ENCODE measurements at regions not wholly inside any gene's neighbourhood (a gene's known extent, or its start where the extent isn't known, plus 50 kb on each side); places are given as distances from the start of the nearest gene placed in this dataset.

GRCh38 chr16:51968749-51969148 lies 578.2 kb downstream of the TOX3 start:
- Mint-ChIP-seq H3K4me3 (no peak overlapping the region), H3K27ac (no peak overlapping the region), H3K36me3 (no peaks in the 10 kb centered on the region), H3K27me3 (no peaks in the 10 kb centered on the region), H3K4me1 (no peaks in the 10 kb centered on the region), H3K9me3 (ENCODE audit: low read depth) (peaks cover 2% of the 10 kb centered on the region)
- CTCF ChIA-PET: no interaction called here
- DNase-seq: no peak
- no peak for ATAC-seq

GRCh38 chr16:51967646-51968045 lies 579.3 kb downstream of the TOX3 start:
- Mint-ChIP-seq H3K27me3 (no peaks in the 10 kb centered on the region), H3K4me3 (no peak overlapping the region), H3K36me3 (no peaks in the 10 kb centered on the region), H3K9me3 (ENCODE audit: low read depth) (peaks cover 2% of the 10 kb centered on the region), H3K4me1 (no peaks in the 10 kb centered on the region), H3K27ac (no peak overlapping the region)
- DNase-seq: no peak
- CTCF ChIA-PET: no interaction called here
- no peak for ATAC-seq

- H3K27ac Mint-ChIP-seq: no peak overlapping the region
- CTCF ChIA-PET: no interaction called here
- no peaks in the 10 kb centered on the region for H3K36me3 Mint-ChIP-seq
- no peaks in the 10 kb centered on the region for H3K27me3 Mint-ChIP-seq
- no peaks in the 10 kb centered on the region for H3K9me3 Mint-ChIP-seq (ENCODE audit: low read depth)
- ATAC-seq (no peak), DNase-seq (no peak)
- H3K4me1 Mint-ChIP-seq: no peaks in the 10 kb centered on the region
- H3K4me3 Mint-ChIP-seq: no peak overlapping the region
Measured at GRCh38 chr16:51960931-51961330, 586.0 kb downstream of the TOX3 start.

- CTCF ChIA-PET: no interaction called here
- DNase-seq: no peak
- H3K27ac Mint-ChIP-seq: no peak overlapping the region
- no peak overlapping the region for H3K4me3 Mint-ChIP-seq
- no peaks in the 10 kb centered on the region for H3K4me1 Mint-ChIP-seq
- no peaks in the 10 kb centered on the region for H3K9me3 Mint-ChIP-seq (ENCODE audit: low read depth)
- ATAC-seq: no peak
- H3K27me3 Mint-ChIP-seq: no peaks in the 10 kb centered on the region
- no peaks in the 10 kb centered on the region for H3K36me3 Mint-ChIP-seq
Measured at GRCh38 chr16:51953286-51953985, 593.5 kb downstream of the TOX3 start.

GRCh38 chr16:51952500-51952899 lies 594.4 kb downstream of the TOX3 start:
- DNase-seq (no peak), ATAC-seq (no peak)
- CTCF ChIA-PET: no interaction called here
- Mint-ChIP-seq H3K36me3 (no peaks in the 10 kb centered on the region), H3K27ac (no peak overlapping the region), H3K27me3 (no peaks in the 10 kb centered on the region), H3K9me3 (ENCODE audit: low read depth) (no peaks in the 10 kb centered on the region), H3K4me3 (no peak overlapping the region), H3K4me1 (no peaks in the 10 kb centered on the region)

GRCh38 chr16:51951668-51952298 lies 595.2 kb downstream of the TOX3 start:
- CTCF ChIA-PET: no interaction called here
- no peak for ATAC-seq

GRCh38 chr16:51950118-51950780 lies 596.7 kb downstream of the TOX3 start:
- no peak overlapping the region for H3K27ac Mint-ChIP-seq

More at GRCh38 chr16:51951668-51952298, 595.2 kb downstream of the TOX3 start:
- no peak for DNase-seq
- Mint-ChIP-seq H3K27ac (no peak overlapping the region), H3K4me3 (no peak overlapping the region), H3K9me3 (ENCODE audit: low read depth) (no peaks in the 10 kb centered on the region), H3K27me3 (no peaks in the 10 kb centered on the region), H3K36me3 (no peaks in the 10 kb centered on the region), H3K4me1 (no peaks in the 10 kb centered on the region)

GRCh38 chr16:51949282-51949681 lies 597.7 kb downstream of the TOX3 start:
- no peak for ATAC-seq
- no peak overlapping the region for H3K27ac Mint-ChIP-seq

More at GRCh38 chr16:51950118-51950780, 596.7 kb downstream of the TOX3 start:
- CTCF ChIA-PET: no interaction called here
- H3K27me3 Mint-ChIP-seq: no peaks in the 10 kb centered on the region
- no peaks in the 10 kb centered on the region for H3K36me3 Mint-ChIP-seq
- ATAC-seq (no peak), DNase-seq (no peak)
- peaks cover 2% of the 10 kb centered on the region for H3K9me3 Mint-ChIP-seq (ENCODE audit: low read depth)
- H3K4me1 Mint-ChIP-seq: no peaks in the 10 kb centered on the region
- H3K4me3 Mint-ChIP-seq: no peak overlapping the region

GRCh38 chr16:51941412-51941811 lies 605.5 kb downstream of the TOX3 start:
- H3K36me3 Mint-ChIP-seq: no peaks in the 10 kb centered on the region
- ATAC-seq (no peak), DNase-seq (no peak)
- peaks cover 4% of the 10 kb centered on the region for H3K9me3 Mint-ChIP-seq (ENCODE audit: low read depth)
- H3K4me1 Mint-ChIP-seq: no peaks in the 10 kb centered on the region
- H3K27me3 Mint-ChIP-seq: no peaks in the 10 kb centered on the region
- CTCF ChIA-PET: no interaction called here
- H3K4me3 Mint-ChIP-seq: no peak overlapping the region
- no peak overlapping the region for H3K27ac Mint-ChIP-seq

More at GRCh38 chr16:51949282-51949681, 597.7 kb downstream of the TOX3 start:
- Mint-ChIP-seq H3K4me3 (no peak overlapping the region), H3K27me3 (no peaks in the 10 kb centered on the region), H3K36me3 (no peaks in the 10 kb centered on the region), H3K9me3 (ENCODE audit: low read depth) (peaks cover 2% of the 10 kb centered on the region), H3K4me1 (no peaks in the 10 kb centered on the region)
- no peak for DNase-seq
- CTCF ChIA-PET: no interaction called here

GRCh38 chr16:51940183-51940582 lies 606.8 kb downstream of the TOX3 start:
- H3K4me1 Mint-ChIP-seq: no peaks in the 10 kb centered on the region
- DNase-seq (no peak), ATAC-seq (no peak)
- H3K36me3 Mint-ChIP-seq: no peaks in the 10 kb centered on the region
- CTCF ChIA-PET: no interaction called here
- H3K4me3 Mint-ChIP-seq: no peak overlapping the region
- peaks cover 4% of the 10 kb centered on the region for H3K9me3 Mint-ChIP-seq (ENCODE audit: low read depth)
- H3K27me3 Mint-ChIP-seq: no peaks in the 10 kb centered on the region
- H3K27ac Mint-ChIP-seq: no peak overlapping the region

GRCh38 chr16:51939378-51939871 lies 607.5 kb downstream of the TOX3 start:
- no peak for DNase-seq
- Mint-ChIP-seq H3K4me3 (no peak overlapping the region), H3K36me3 (no peaks in the 10 kb centered on the region), H3K27me3 (no peaks in the 10 kb centered on the region), H3K9me3 (ENCODE audit: low read depth) (peaks cover 4% of the 10 kb centered on the region), H3K4me1 (no peaks in the 10 kb centered on the region), H3K27ac (no peak overlapping the region)
- ATAC-seq: no peak
- CTCF ChIA-PET: no interaction called here

- no peak overlapping the region for H3K4me3 Mint-ChIP-seq
- no peaks in the 10 kb centered on the region for H3K4me1 Mint-ChIP-seq
- no peaks in the 10 kb centered on the region for H3K27me3 Mint-ChIP-seq
- ATAC-seq (no peak), DNase-seq (no peak)
- CTCF ChIA-PET: no interaction called here
- no peak overlapping the region for H3K27ac Mint-ChIP-seq
- no peaks in the 10 kb centered on the region for H3K36me3 Mint-ChIP-seq
- peaks cover 3% of the 10 kb centered on the region for H3K9me3 Mint-ChIP-seq (ENCODE audit: low read depth)
Measured at GRCh38 chr16:51938861-51939260, 608.1 kb downstream of the TOX3 start.

- H3K9me3 Mint-ChIP-seq (ENCODE audit: low read depth): peaks cover 2% of the 10 kb centered on the region
- H3K27ac Mint-ChIP-seq: no peak overlapping the region
- no peaks in the 10 kb centered on the region for H3K27me3 Mint-ChIP-seq
- H3K4me1 Mint-ChIP-seq: no peaks in the 10 kb centered on the region
- H3K4me3 Mint-ChIP-seq: no peak overlapping the region
- no peaks in the 10 kb centered on the region for H3K36me3 Mint-ChIP-seq
- CTCF ChIA-PET: no interaction called here
- ATAC-seq (no peak), DNase-seq (no peak)
Measured at GRCh38 chr16:51937771-51938170, 609.2 kb downstream of the TOX3 start.

- Mint-ChIP-seq H3K9me3 (ENCODE audit: low read depth) (peaks cover 2% of the 10 kb centered on the region), H3K27ac (no peak overlapping the region), H3K4me1 (no peaks in the 10 kb centered on the region), H3K27me3 (no peaks in the 10 kb centered on the region), H3K4me3 (no peak overlapping the region), H3K36me3 (no peaks in the 10 kb centered on the region)
- CTCF ChIA-PET: no interaction called here
- no peak for ATAC-seq
- no peak for DNase-seq
Measured at GRCh38 chr16:51936846-51937245, 610.1 kb downstream of the TOX3 start.

Measured in activated CD8-positive, alpha-beta memory T cell treated with anti-CD3 and anti-CD28 coated beads, Interleukin-2, amount 10 ng/mL, durations not matched to agents 7 days and 5 days (primary cell).